ENCODE measurements at regions not wholly inside any gene's neighbourhood (a gene's known extent, or its start where the extent isn't known, plus 50 kb on each side); places are given as distances from the start of the nearest gene placed in this dataset.

DNA sequence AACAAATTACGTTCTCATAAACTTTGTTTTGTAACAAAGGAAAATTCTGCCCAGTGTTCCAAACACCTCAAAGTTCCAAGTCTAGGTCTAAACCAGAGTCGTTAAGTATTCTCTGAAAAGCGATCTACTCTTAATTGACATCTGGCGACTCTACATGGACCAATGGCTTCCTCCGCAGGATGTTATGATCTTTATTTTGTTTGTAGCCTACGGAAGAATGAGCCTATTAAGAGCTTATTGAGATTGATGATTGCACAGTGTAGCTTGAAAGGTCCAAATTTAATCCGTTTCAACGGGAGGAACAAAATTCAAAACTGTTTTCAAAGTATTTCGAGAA, 61.1 kb downstream of the FAM217A start:
- Histone ChIP-seq H4K20me1 (ENCODE audit: insufficient read depth, low read length) (peaks cover 15% of the 10 kb centered on the region; the same call in 1 of the 2 replicates), H3K4me1 (ENCODE audit: insufficient read depth, low read length) (peaks cover 47% of the 10 kb centered on the region), H3K9me3 (ENCODE audit: insufficient read depth, low read length, severe bottlenecking) (no peaks in the 10 kb centered on the region), H3K36me3 (ENCODE audit: insufficient read depth, low read length) (peaks cover 20% of the 10 kb centered on the region), H3K79me2 (ENCODE audit: insufficient read depth, low read length) (peaks cover 94% of the 10 kb centered on the region), H3K27ac (ENCODE audit: low read length) (peak overlapping the region; percentile 97), H2AFZ (ENCODE audit: low read depth, low read length) (peak overlapping the region; percentile 77), H3K27me3 (ENCODE audit: insufficient read depth, low read length, poor library complexity) (no peaks in the 10 kb centered on the region), H3K4me3 (ENCODE audit: low read depth in 1 of 2, low read length in 2 of 2) (peak overlapping the region; percentile 42 to 75), H3K9ac (ENCODE audit: low read depth, low read length) (peak overlapping the region; percentile 83), H3K4me2 (ENCODE audit: insufficient read depth, low read length) (peak overlapping the region; percentile 79)
- TF ChIP-seq, protein P1, sequence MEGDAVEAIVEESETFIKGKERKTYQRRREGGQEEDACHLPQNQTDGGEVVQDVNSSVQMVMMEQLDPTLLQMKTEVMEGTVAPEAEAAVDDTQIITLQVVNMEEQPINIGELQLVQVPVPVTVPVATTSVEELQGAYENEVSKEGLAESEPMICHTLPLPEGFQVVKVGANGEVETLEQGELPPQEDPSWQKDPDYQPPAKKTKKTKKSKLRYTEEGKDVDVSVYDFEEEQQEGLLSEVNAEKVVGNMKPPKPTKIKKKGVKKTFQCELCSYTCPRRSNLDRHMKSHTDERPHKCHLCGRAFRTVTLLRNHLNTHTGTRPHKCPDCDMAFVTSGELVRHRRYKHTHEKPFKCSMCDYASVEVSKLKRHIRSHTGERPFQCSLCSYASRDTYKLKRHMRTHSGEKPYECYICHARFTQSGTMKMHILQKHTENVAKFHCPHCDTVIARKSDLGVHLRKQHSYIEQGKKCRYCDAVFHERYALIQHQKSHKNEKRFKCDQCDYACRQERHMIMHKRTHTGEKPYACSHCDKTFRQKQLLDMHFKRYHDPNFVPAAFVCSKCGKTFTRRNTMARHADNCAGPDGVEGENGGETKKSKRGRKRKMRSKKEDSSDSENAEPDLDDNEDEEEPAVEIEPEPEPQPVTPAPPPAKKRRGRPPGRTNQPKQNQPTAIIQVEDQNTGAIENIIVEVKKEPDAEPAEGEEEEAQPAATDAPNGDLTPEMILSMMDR (IDR thresholded peaks at IDR 0.05; ENCODE audit: borderline replicate concordance, extremely low read depth, low read length, poor library complexity, severe bottlenecking): no peak
- TF ChIP-seq EZH2 (IDR thresholded peaks at IDR 0.05; ENCODE audit: borderline replicate concordance, low read depth, low read length, severe bottlenecking): no peak
- peak; percentile 22 for ATAC-seq (ENCODE audit: insufficient read depth, low read depth)
- DNase-seq: no peak

DNA sequence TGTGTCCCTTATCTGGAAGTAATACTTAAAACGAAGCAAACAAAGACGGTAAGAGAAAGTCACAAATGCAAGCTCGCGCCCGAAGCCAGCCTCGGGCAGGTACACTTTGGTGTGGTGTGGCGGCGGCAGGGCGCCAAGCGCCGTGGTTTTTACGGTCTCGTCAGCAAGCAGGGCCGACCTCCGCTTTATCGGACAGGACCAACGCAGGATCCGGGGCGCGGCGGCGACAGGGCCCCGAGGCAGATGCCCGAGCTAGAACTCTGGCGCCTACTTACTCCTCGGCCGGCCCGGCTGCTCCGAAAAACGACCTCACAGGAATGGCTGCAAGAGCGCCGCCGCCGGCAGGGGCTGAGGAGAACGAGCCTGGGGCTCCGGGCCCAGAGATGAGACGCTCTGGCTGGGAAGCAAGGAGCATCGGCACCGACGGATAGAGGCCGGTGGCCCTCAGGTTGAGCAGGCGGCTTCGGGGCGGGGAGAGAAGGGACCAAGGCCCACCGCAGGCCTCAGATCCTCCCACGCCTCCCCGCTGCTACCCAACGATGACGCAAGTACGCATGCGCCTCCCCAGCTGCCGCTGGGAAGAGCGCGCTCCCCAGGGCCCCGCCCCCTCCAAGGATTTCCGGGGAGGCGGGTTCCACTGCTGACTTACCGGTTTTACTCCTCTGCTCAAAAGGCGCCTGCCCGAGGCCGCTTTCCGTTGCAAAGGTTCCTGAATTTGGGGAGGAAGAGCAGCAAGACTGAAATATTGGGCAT, 60.6 kb downstream of the FAM217A start:
- peak overlapping the region; percentile 79 for H3K4me2 ChIP-seq (ENCODE audit: insufficient read depth, low read length)
- H2AFZ ChIP-seq (ENCODE audit: low read depth, low read length): peak overlapping the region; percentile 91
- peaks cover 21% of the 10 kb centered on the region for H3K36me3 ChIP-seq (ENCODE audit: insufficient read depth, low read length)
- peaks cover 94% of the 10 kb centered on the region for H3K79me2 ChIP-seq (ENCODE audit: insufficient read depth, low read length)
- H4K20me1 ChIP-seq (ENCODE audit: insufficient read depth, low read length): peaks cover 17% of the 10 kb centered on the region; the same call in 1 of the 2 replicates
- no peaks in the 10 kb centered on the region for H3K27me3 ChIP-seq (ENCODE audit: insufficient read depth, low read length, poor library complexity)
- DNase-seq (peak; percentile 96), ATAC-seq (ENCODE audit: insufficient read depth, low read depth) (peak; percentile 72)
- TF ChIP-seq, protein P1 (IDR thresholded peaks at IDR 0.05; ENCODE audit: borderline replicate concordance, extremely low read depth, low read length, poor library complexity, severe bottlenecking): peak; percentile 43
- TF ChIP-seq EZH2 (IDR thresholded peaks at IDR 0.05; ENCODE audit: borderline replicate concordance, low read depth, low read length, severe bottlenecking): no peak
- peak overlapping the region; percentile 97 for H3K27ac ChIP-seq (ENCODE audit: low read length)
- peaks cover 51% of the 10 kb centered on the region for H3K4me1 ChIP-seq (ENCODE audit: insufficient read depth, low read length)
- H3K9me3 ChIP-seq (ENCODE audit: insufficient read depth, low read length, severe bottlenecking): no peaks in the 10 kb centered on the region
- peak overlapping the region; percentile 42 to 75 for H3K4me3 ChIP-seq (ENCODE audit: low read depth in 1 of 2, low read length in 2 of 2)
- H3K9ac ChIP-seq (ENCODE audit: low read depth, low read length): peak overlapping the region; percentile 83

Measured in DND-41 (cell line).